ENCODE measurements at regions not wholly inside any gene's neighbourhood (a gene's known extent, or its start where the extent isn't known, plus 50 kb on each side); places are given as distances from the start of the nearest gene placed in this dataset.
"Not testable (repeated sequence)": the region's sequence is repeated elsewhere in the genome, so short reads cannot be mapped to it uniquely, and the experiment has no call there.

DNA sequence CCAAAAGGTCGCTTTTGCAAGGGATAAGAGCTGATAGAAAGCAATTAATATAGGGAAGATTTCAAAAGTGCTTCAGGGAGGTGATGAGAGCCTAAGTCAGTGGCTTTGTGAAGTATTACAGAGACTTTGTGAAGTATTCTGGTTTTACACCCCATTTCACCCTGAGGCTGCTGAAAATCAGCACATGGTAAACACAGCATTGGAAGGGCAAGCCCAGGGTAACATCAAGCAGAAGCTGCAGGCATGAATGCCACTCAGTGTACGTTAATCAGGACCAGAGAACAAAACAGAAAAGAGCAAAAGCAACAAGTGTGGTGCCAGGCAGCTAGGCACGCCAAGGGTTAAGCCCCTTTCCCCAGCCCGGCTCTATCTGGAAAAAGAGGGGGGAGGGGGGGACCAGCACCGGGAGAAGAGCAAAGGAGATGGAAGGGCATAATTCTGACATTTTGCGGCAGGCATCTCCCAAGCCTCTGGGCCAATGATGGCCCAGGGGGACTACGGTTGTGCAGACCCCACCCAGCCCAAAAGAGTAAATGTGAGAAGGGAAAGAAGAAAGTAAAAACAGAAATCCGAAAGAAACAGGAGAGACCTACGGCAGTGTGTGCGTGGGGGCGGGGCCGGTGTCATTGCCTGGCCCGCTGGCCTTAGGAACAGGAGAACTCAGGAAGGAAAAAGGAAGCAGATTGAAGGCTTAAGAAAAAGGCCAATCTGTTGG lies 58.9 kb downstream of the DHRS2 start:
- no peak for DNase-seq

DNA sequence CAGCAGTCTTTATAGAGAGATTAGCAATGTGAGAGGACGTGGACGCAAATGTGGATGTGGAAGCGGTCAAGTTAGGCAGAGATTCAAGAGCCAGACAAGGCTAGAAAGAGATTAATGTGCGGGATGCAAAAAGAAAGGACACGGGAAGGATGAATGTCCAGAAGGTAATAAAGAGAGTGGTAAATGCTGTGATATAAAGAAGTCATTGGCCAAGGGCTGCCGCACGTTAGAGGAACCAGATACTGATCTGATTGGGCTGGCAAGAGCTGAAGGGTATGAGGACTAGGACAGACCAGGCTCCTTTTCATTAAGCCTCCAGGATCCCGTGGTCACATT lies 59.5 kb downstream of the DHRS2 start:
- no peak for DNase-seq

GRCh38 chr14:23696701-23697239 lies 60.6 kb downstream of the DHRS2 start:
- no peak for DNase-seq

DNA sequence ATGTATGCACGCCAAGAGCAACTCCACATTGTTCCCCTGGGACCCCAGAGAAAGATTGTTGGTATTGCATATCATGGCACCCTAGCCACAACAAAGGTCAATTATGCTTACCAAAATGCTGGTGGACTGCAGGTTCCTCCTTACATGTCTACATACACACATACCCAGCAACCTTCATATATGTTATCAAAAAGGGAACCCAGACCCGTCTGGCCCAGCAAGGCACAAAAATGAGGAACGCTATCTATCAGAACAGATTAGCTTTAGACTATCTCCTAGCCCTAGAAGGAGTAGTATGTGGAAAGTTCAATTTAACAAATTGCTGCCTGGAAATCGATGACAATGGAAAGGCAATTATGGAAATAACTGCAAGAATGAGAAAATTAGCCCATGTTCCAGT lies 61.5 kb downstream of the DHRS2 start:
- no peak for DNase-seq

DNA sequence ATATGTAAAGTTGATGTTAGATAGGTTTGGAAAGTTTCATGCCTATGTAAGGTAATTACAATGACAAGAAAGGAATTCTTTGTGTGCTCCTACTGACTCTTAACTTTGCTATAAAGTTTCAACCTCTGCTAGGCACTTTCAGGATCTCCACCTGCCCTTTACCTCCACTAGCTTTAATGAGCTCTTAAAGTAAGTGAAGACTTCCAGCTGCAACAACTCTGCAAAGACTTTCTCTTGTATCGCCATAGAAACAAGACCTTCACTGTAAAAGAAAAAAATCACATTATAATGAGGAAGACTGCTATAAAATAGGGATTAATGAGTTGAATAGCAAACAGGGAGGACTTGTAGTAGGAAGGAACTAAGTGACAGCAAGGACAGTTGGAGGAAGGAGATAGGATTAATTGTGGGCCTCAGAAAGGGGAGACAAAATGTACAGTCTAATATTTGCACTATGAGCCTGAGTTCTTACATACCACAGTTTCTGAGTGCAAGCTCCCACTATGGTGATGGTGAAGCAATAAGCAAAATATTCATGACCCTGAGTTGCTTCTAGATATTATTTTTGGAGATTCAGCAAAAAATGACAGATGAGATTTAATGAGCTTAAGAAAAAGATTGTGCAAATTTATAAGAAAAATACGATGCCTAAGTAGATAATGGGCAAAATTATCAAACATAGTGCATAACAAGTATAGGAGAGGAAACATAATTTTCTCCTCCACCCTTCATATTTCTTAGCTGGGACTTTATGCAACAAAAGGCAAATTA lies 66.7 kb downstream of the DHRS2 start:
- DNase-seq: no peak

GRCh38 chr14:23704890-23705289 lies 68.7 kb downstream of the DHRS2 start:
- DNase-seq: no peak

- no peak for DNase-seq
Observed at GRCh38 chr14:23707415-23707814, 71.3 kb downstream of the DHRS2 start.

DNA sequence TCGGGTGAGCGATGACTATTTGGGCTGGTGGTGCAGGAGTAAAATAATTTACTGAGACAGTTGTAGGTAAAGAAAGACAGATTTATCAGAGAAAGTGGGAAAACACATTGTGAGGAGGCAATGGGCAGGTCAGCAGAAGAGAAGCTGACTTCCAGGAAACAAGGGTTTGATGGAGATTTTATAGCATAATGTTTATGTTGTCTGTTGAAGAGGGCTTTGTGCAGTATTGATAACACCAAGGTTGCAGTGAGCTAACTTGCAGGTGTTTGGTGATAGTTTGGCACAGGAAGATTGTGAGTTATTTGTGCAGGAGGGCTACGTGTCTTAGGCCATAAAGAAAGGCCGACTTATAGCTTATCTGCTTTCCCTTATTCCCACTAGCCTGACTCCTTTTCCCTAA lies 72.2 kb downstream of the DHRS2 start:
- DNase-seq: no peak

DNA sequence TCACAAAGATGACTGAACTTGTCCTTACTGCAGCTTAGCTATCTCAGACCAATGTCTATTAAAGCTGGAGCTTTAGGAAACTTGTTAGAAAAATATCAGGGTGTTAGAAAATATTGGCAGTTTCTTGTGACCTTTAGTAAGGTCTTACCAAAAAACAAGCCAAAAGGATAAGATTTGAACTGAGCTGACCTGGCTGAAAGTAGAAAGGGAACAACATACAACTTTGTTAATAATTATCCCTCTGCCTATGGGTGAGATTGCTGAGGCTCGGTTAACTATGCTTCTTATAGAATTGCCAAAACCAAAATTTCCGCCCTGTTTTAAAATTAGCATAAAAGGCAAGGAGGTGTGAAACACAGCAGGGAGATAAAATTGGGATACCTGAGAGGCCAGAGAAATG lies 73.8 kb downstream of the DHRS2 start:
- no peak for DNase-seq

DNA sequence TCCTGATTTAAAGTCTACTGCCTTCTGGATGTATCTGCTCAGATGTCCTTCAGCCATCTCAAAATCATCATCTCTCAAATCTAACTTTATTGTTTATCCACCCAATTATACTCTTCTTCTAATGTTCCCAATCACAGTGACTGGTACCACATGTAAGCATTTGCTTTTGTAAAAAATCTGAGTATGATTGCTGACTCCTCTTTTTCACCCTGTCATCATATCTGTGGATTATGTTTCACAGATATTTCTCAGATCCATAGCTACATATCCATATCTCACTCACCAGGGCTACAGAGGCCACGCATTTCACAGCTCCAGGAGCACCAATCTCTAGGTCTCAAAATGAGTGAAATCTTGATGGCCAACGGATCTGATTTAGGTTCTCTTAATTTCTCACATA lies 76.1 kb downstream of the DHRS2 start:
- DNase-seq: no peak

- DNase-seq: no peak
Observed at GRCh38 chr14:23719225-23719985, 83.2 kb downstream of the DHRS2 start.

- DNase-seq: no peak
Observed at GRCh38 chr14:23722675-23723074, 86.5 kb downstream of the DHRS2 start.

GRCh38 chr14:23723911-23724310 lies 87.7 kb downstream of the DHRS2 start:
- no peak for DNase-seq

DNA sequence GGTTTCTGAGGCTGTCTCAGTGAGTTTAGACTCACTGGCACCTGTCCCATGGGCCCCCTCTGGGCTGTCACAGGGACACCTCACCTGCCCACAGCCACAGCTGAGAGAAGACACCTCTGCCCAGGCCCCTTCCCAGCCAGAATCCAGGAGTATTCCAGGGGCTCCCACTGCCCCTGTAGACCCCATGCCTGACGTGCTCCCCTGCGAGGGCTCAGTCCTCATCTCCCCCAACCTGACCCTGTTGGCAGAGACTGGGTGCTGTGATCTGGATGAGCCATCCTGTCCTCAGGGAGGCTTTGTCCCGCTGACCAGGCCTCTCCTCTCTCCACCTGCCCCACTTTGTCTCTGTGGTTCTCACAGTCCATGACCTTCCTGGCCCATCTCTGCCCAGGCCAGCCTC lies 89.4 kb downstream of the DHRS2 start:
- DNase-seq: no peak

DNA sequence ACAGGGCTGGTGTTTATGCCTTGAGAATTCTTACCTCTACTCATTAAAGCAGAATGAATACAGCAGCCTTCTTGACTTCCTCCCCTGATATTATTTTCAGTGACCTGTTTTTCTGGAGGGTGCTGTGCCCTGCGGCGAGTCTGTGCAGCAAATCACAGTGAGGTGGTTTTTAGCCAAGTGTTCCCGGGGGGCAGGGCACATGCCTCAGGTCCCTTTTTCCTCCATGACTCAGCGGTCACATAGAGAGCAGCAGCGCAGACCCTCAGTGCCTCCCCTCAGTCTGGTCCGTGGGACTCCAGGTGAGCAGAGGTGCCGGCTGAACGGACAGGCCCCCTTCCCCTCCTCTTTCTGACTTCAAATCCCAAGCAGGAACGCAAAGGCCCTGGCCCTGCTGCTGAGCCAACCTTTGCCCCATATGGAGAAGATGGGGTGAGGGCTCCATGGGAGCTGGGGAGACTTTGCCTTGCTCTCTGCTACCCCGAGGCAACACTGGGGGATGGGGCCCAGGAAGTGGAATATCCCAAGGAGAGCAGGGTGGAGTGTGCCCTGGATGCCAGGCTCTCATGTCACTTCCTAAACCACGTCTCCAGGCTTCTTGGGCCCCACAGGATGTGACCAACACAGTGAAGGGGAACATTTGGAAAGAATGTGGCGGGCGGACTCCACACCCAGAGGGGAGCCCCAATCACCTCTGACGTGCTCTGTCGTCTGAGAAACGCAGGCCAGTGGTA lies 90.0 kb downstream of the DHRS2 start:
- no peak for DNase-seq

DNA sequence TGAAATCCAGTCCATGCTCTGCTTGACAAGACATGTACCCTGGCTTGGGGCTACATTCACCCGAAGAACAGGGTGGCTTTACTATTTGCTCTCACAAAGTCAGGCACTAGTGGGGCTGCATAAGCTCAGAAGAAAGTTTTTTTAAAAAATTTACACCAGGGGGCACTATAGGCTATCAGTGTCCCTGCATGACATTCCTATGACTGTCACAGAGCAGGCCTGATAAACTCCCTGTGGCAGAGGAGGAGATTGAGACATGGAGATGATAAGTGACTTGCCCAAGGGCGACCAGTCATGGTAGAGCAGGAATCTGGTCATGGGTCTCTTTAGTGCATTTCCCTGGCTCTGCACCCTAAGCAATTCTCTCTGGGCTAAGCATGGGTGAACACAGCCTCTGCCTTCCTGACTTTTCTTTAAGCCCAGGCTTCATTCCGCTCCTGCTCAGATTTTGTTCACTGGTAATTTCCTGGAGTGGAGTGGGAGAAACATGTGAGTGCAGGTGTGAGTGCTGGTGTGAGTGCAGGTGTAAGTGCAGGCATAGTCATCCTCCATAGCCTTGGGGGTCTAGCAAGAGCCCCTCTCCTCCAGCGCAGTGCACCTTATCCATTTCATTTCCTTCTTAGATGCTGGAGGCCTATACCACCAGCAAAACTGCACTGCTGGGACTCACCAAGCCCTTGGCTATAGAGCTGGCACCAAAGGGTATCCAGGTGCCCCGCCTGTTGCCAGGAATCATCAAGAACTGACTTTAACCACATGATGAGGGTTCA lies 91.6 kb downstream of the DHRS2 start:
- no peak for DNase-seq

- DNase-seq: no peak
Observed at GRCh38 chr14:23728791-23729190, 92.6 kb downstream of the DHRS2 start.

DNA sequence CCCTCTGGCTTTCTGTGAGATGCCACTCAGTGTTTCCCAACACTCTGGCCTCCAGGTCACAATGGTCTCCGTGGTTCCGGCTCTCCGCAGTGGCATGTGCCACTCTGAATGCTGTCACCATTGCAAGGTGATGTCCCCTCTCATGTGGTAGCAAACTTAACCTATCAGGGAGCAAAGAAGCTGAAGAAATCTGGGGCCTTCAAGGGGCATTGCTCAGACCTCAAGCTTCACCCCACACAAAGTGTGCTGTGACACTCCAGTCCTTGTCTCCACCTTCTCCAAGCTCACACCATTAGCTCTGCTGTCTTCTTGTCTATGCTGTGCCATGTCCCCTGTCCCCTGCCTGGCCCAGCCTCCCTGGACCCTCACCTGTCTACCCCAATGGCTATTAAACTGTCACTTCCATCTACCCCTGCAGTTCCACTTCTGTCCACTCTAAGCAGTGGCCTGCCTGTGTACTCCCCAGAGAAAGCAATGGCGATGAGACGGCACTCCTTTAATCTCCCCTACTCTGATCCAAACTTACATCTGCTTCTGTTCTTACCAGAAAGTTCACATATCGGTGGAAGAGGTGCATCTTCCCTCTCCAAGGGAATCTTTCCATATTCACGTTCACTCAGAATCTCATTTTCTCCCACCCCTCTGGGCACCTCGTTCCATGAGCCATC lies 93.7 kb downstream of the DHRS2 start:
- no peak for DNase-seq

GRCh38 chr14:23735394-23735793 lies 99.2 kb downstream of the DHRS2 start:
- DNase-seq: no peak

- DNase-seq: not testable (repeated sequence)
Observed at GRCh38 chr14:23744368-23744767, 108.2 kb downstream of the DHRS2 start.

DNA sequence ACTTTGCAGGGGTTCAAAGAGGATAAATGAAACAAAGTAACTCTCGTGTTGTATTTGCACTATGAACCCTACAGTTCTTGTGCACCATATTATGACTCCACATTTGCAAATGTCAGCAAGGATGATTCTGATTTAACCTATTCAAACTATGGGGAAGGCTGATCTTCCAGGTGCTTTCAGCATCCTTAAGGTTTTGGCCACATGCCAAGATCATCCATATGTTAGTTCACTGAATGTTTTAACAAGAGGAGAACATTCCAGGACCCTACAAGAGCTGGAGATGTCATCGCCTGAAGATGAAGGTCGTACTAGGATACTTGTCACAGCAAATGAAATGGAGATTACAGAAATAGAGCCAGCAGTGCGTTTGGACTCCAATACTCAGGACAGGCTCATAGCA lies 114.2 kb downstream of the DHRS2 start:
- DNase-seq: no peak

DNA sequence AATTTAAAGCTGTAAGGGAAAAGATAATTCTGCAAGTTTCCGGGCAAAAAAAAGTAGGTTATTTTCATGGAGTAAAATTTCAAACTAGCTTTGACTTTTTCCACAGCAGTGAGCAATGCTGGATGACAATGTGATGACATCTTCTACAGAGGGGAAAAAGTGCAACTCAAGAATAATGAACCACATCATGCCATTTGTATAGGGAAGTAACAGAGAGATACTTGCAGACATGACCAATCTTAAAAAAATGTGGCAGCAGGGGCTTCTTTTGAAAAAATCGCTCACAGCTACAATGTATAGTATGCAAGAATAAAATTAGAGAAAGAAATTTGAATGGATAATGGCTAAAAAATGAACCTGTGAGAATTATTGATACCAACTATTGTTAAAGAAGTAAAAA lies 115.5 kb downstream of the DHRS2 start:
- DNase-seq: no peak
